GM23338 (cell line): ENCODE measurements at regions not wholly inside any gene's neighbourhood (a gene's known extent, or its start where the extent isn't known, plus 50 kb on each side); places are given as distances from the start of the nearest gene placed in this dataset.
A peak's percentile ranks its signal among the peaks of the same experiment; 100 is the strongest.

Source experiments
- ATAC-seq: fragments of 200-7000 bp; cut with Tn5 transposase; 3 replicates; pipeline ENCODE4 v1.9.1; 2020
- DNase-seq: peaks from one replicate; pipeline ENCODE4 v3.0.0-alpha.2; 2015; ENCODE audit warnings: low spot score
- H2AFZ ChIP-seq: fragments of 200-600 bp; sonication (generic); 2 replicates; pipeline ENCODE4 v1.8.0; 2016; ENCODE audit warnings: antibody characterized with exemption, mild to moderate bottlenecking, moderate library complexity
- H3F3A ChIP-seq: fragments of 200-600 bp; sonication (generic); replicated peaks from 2 replicates; pipeline ENCODE4 v1.8.0; 2017; ENCODE audit warnings: antibody characterized with exemption, mixed run types, low read depth
- H3K27ac ChIP-seq: fragments of 200-600 bp; sonication (generic); 2 replicates; pipeline ENCODE4 v1.6.1; 2016; ENCODE audit warnings: low read depth
- H3K27me3 ChIP-seq: fragments of 200-600 bp; sonication (generic); 2 replicates; pipeline ENCODE4 v1.8.0; 2016; ENCODE audit warnings: mild to moderate bottlenecking, mixed run types, moderate library complexity; ENCODE audit not compliant: insufficient read depth
- H3K36me3 ChIP-seq: fragments of 200-600 bp; sonication (generic); 2 replicates; pipeline ENCODE4 v1.8.0; 2016; ENCODE audit warnings: mild to moderate bottlenecking; ENCODE audit not compliant: insufficient read depth
- H3K4me1 ChIP-seq: fragments of 200-600 bp; sonication (generic); 2 replicates; pipeline ENCODE4 v1.8.0; 2016; ENCODE audit warnings: mild to moderate bottlenecking, moderate library complexity; ENCODE audit not compliant: insufficient read depth
- H3K4me2 ChIP-seq: fragments of 200-600 bp; sonication (generic); 2 replicates; pipeline ENCODE4 v1.7.1; 2017; ENCODE audit warnings: mixed run types
- H3K4me3 ChIP-seq: fragments of 200-600 bp; sonication (generic); 2 replicates; pipeline ENCODE4 v1.6.1; 2016; ENCODE audit warnings: mixed run types
- H3K79me2 ChIP-seq: fragments of 200-600 bp; sonication (generic); replicated peaks from 2 replicates; pipeline ENCODE4 v1.8.0; 2017; ENCODE audit warnings: mild to moderate bottlenecking; ENCODE audit not compliant: insufficient read depth
- H3K9me2 ChIP-seq: fragments of 200-600 bp; sonication (generic); 2 replicates; pipeline ENCODE4 v1.8.0; 2017; ENCODE audit not compliant: insufficient read depth
- H4K20me1 ChIP-seq: fragments of 200-600 bp; sonication (generic); replicated peaks from 2 replicates; pipeline ENCODE4 v1.8.0; 2017; ENCODE audit warnings: mild to moderate bottlenecking; ENCODE audit not compliant: insufficient read depth
- H3K27ac Mint-ChIP-seq: 2 replicates; pipeline ENCODE4 v1.8.0; 2020; ENCODE audit warnings: inconsistent platforms, mild to moderate bottlenecking, moderate library complexity, mixed read lengths
- H3K27me3 Mint-ChIP-seq: 3 replicates; pipeline ENCODE4 v1.8.0; 2022; ENCODE audit warnings: low read depth, mild to moderate bottlenecking, moderate library complexity, mixed read lengths, inconsistent platforms; ENCODE audit not compliant: insufficient read depth, poor library complexity
- H3K36me3 Mint-ChIP-seq: 3 replicates; pipeline ENCODE4 v1.8.0; 2021; ENCODE audit warnings: low read depth, mild to moderate bottlenecking, inconsistent platforms, moderate library complexity, mixed read lengths
- H3K4me1 Mint-ChIP-seq: 3 replicates; pipeline ENCODE4 v1.8.0; 2020; ENCODE audit warnings: mild to moderate bottlenecking, inconsistent platforms, mixed read lengths
- H3K4me3 Mint-ChIP-seq: 3 replicates; pipeline ENCODE4 v1.8.0; 2021; ENCODE audit warnings: moderate library complexity, mild to moderate bottlenecking, inconsistent platforms, mixed read lengths
- H3K9me3 Mint-ChIP-seq: 3 replicates; pipeline ENCODE4 v1.8.0; 2020; ENCODE audit warnings: moderate library complexity, mild to moderate bottlenecking, inconsistent platforms, mixed read lengths
- CREB1 ChIP-seq: fragments of 250-450 bp; sonication (Bioruptor Pico); IDR thresholded peaks from 2 replicates; pipeline ENCODE4 v1.5.0; 2020; ENCODE audit warnings: low read depth, mild to moderate bottlenecking, moderate library complexity
- EZH2 ChIP-seq: fragments of 200-600 bp; sonication (generic); IDR thresholded peaks from one replicate; pipeline ENCODE4 v1.8.0; 2017; ENCODE audit warnings: antibody characterized with exemption, mild to moderate bottlenecking, low read depth; ENCODE audit not compliant: unreplicated experiment
- EZH2phosphoT487 ChIP-seq: fragments of 200-600 bp; sonication (generic); IDR thresholded peaks from one replicate; pipeline ENCODE4 v1.8.1; 2018; ENCODE audit warnings: antibody characterized with exemption; ENCODE audit not compliant: unreplicated experiment
- JUNB ChIP-seq: IDR thresholded peaks from one replicate; pipeline ENCODE4 v1.6.1; 2016; ENCODE audit warnings: antibody characterized with exemption; ENCODE audit not compliant: unreplicated experiment
- NANOG ChIP-seq: IDR thresholded peaks from 2 replicates; pipeline ENCODE4 v1.6.1; 2016; ENCODE audit warnings: antibody characterized with exemption, borderline replicate concordance
- POLR2AphosphoS5 ChIP-seq: IDR thresholded peaks from 2 replicates; pipeline ENCODE4 v1.6.1; 2016; ENCODE audit warnings: antibody characterized with exemption, low read depth
- STAT1 ChIP-seq: IDR thresholded peaks from one replicate; pipeline ENCODE4 v1.6.1; 2016; ENCODE audit warnings: antibody characterized with exemption; ENCODE audit not compliant: unreplicated experiment
- ZNF114 ChIP-seq: fragments of 250-450 bp; sonication (Bioruptor Pico); IDR thresholded peaks from 2 replicates; pipeline ENCODE4 v1.5.0; 2020; ENCODE audit warnings: mild to moderate bottlenecking, moderate library complexity
- ZNF331 ChIP-seq: fragments of 250-450 bp; sonication (Bioruptor Pico); IDR thresholded peaks from 2 replicates; pipeline ENCODE4 v1.5.0; 2020; ENCODE audit warnings: low read depth, mild to moderate bottlenecking, moderate library complexity
- TF ChIP-seq, protein P1 (sequence below), 2 experiments: fragments of 200-600 bp in 1 of 2; sonication (generic) in 1 of 2; conservative IDR thresholded peaks; 2 replicates each; pipeline versions ENCODE4 v1.5.1 to v1.6.1; 2016 to 2017; ENCODE audit warnings: antibody characterized with exemption in 2 of 2, low read depth in 2 of 2, mild to moderate bottlenecking in 2 of 2, moderate library complexity in 1 of 2
- TF ChIP-seq, protein P2 (sequence below): IDR thresholded peaks from 2 replicates; pipeline ENCODE4 v1.6.1; 2016; ENCODE audit warnings: antibody characterized with exemption
- TF ChIP-seq, protein P3 (sequence below): IDR thresholded peaks from one replicate; pipeline ENCODE4 v1.6.1; 2018; ENCODE audit warnings: antibody characterized with exemption; ENCODE audit not compliant: unreplicated experiment
- TF ChIP-seq, protein P4 (sequence below): fragments of 250-450 bp; sonication (Bioruptor Pico); IDR thresholded peaks from 2 replicates; pipeline ENCODE4 v1.5.0; 2020; ENCODE audit warnings: mild to moderate bottlenecking, moderate library complexity

DNA sequence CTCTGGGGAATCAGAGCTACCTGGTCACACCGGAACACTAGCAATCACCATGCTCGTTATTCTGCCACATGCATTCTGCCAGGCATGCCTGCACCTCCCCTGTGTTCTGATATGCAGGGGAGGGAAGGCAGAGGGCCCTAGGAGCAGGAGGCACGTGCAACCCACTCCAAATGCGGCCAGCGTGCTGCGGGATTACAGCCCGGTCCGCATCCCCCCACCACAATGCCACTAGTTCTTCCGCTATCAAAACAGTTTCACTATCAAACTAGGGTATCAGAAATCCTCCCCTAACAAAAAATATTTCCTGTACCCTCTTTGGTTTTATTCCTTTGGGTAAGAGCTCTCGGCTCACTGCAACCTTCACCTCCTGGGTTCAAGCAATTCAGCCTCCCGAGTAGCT lies 223.2 kb upstream of the IGF1R start (continued):
- TF ChIP-seq, protein P1, sequence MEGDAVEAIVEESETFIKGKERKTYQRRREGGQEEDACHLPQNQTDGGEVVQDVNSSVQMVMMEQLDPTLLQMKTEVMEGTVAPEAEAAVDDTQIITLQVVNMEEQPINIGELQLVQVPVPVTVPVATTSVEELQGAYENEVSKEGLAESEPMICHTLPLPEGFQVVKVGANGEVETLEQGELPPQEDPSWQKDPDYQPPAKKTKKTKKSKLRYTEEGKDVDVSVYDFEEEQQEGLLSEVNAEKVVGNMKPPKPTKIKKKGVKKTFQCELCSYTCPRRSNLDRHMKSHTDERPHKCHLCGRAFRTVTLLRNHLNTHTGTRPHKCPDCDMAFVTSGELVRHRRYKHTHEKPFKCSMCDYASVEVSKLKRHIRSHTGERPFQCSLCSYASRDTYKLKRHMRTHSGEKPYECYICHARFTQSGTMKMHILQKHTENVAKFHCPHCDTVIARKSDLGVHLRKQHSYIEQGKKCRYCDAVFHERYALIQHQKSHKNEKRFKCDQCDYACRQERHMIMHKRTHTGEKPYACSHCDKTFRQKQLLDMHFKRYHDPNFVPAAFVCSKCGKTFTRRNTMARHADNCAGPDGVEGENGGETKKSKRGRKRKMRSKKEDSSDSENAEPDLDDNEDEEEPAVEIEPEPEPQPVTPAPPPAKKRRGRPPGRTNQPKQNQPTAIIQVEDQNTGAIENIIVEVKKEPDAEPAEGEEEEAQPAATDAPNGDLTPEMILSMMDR (conservative IDR thresholded peaks at IDR 0.05; ENCODE audit: low read depth in 2 of 2): no peak
- TF ChIP-seq NANOG (no peak), STAT1 (no peak), JUNB (no peak), ZNF331 (no peak), EZH2 (no peak), EZH2phosphoT487 (no peak), POLR2AphosphoS5 (no peak)
- TF ChIP-seq, protein P2, sequence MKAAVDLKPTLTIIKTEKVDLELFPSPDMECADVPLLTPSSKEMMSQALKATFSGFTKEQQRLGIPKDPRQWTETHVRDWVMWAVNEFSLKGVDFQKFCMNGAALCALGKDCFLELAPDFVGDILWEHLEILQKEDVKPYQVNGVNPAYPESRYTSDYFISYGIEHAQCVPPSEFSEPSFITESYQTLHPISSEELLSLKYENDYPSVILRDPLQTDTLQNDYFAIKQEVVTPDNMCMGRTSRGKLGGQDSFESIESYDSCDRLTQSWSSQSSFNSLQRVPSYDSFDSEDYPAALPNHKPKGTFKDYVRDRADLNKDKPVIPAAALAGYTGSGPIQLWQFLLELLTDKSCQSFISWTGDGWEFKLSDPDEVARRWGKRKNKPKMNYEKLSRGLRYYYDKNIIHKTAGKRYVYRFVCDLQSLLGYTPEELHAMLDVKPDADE: no peak
- TF ChIP-seq, protein P3, sequence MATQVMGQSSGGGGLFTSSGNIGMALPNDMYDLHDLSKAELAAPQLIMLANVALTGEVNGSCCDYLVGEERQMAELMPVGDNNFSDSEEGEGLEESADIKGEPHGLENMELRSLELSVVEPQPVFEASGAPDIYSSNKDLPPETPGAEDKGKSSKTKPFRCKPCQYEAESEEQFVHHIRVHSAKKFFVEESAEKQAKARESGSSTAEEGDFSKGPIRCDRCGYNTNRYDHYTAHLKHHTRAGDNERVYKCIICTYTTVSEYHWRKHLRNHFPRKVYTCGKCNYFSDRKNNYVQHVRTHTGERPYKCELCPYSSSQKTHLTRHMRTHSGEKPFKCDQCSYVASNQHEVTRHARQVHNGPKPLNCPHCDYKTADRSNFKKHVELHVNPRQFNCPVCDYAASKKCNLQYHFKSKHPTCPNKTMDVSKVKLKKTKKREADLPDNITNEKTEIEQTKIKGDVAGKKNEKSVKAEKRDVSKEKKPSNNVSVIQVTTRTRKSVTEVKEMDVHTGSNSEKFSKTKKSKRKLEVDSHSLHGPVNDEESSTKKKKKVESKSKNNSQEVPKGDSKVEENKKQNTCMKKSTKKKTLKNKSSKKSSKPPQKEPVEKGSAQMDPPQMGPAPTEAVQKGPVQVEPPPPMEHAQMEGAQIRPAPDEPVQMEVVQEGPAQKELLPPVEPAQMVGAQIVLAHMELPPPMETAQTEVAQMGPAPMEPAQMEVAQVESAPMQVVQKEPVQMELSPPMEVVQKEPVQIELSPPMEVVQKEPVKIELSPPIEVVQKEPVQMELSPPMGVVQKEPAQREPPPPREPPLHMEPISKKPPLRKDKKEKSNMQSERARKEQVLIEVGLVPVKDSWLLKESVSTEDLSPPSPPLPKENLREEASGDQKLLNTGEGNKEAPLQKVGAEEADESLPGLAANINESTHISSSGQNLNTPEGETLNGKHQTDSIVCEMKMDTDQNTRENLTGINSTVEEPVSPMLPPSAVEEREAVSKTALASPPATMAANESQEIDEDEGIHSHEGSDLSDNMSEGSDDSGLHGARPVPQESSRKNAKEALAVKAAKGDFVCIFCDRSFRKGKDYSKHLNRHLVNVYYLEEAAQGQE: no peak

DNA sequence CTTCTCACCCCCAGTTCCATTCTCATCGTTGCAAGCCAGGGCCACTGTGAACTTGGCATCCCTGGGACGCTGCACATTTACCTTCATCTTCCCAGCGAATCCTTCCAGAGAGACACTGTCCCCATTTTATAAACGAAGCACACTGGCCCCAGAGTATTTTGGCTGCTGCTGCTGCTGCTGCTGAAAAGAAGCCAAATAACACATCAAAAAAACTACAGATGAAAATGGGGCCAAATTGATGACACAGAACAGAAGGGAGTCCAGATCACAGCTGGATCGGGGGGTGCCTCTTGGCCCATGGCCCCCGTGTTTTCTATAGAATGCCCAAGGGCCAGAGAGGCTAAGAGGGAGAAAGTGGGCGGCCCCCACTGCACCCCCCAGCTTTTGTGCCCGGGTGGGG lies 221.0 kb upstream of the IGF1R start:
- H3K9me2 ChIP-seq: no peaks in the 10 kb centered on the region
- H3K36me3 Mint-ChIP-seq: peaks cover 6% of the 10 kb centered on the region; the same call in 1 of the 3 replicates
- ATAC-seq: no peak
- no peak for DNase-seq
- H4K20me1 ChIP-seq: no peaks in the 10 kb centered on the region
- H3K4me3 Mint-ChIP-seq: peak overlapping the region; percentile 64; the same call in 1 of the 3 replicates
- H3K4me3 ChIP-seq: no peak overlapping the region
- H3K36me3 ChIP-seq: no peaks in the 10 kb centered on the region
- H3K27me3 ChIP-seq: peaks cover 40% of the 10 kb centered on the region
- no peak overlapping the region for H3K27ac Mint-ChIP-seq
- 0 out of 2 replicates have a peak, but pooled peaks cover 2% of the 10 kb centered on the region for H3K4me1 ChIP-seq
- H3K4me1 Mint-ChIP-seq: no peaks in the 10 kb centered on the region
- H3K27me3 Mint-ChIP-seq: peaks cover 43% of the 10 kb centered on the region
- no peak overlapping the region for H2AFZ ChIP-seq
- H3K9me3 Mint-ChIP-seq: peaks cover 19% of the 10 kb centered on the region
- no peak overlapping the region for H3K27ac ChIP-seq
- no peaks in the 10 kb centered on the region for H3F3A ChIP-seq
- H3K4me2 ChIP-seq: no peak overlapping the region
- H3K79me2 ChIP-seq: no peaks in the 10 kb centered on the region
- TF ChIP-seq ZNF114 (CRISPR knock-in tag): no peak
- no peak for TF ChIP-seq CREB1 (CRISPR knock-in tag)
- TF ChIP-seq STAT1: no peak
- TF ChIP-seq, protein P2: no peak
- TF ChIP-seq, protein P4, sequence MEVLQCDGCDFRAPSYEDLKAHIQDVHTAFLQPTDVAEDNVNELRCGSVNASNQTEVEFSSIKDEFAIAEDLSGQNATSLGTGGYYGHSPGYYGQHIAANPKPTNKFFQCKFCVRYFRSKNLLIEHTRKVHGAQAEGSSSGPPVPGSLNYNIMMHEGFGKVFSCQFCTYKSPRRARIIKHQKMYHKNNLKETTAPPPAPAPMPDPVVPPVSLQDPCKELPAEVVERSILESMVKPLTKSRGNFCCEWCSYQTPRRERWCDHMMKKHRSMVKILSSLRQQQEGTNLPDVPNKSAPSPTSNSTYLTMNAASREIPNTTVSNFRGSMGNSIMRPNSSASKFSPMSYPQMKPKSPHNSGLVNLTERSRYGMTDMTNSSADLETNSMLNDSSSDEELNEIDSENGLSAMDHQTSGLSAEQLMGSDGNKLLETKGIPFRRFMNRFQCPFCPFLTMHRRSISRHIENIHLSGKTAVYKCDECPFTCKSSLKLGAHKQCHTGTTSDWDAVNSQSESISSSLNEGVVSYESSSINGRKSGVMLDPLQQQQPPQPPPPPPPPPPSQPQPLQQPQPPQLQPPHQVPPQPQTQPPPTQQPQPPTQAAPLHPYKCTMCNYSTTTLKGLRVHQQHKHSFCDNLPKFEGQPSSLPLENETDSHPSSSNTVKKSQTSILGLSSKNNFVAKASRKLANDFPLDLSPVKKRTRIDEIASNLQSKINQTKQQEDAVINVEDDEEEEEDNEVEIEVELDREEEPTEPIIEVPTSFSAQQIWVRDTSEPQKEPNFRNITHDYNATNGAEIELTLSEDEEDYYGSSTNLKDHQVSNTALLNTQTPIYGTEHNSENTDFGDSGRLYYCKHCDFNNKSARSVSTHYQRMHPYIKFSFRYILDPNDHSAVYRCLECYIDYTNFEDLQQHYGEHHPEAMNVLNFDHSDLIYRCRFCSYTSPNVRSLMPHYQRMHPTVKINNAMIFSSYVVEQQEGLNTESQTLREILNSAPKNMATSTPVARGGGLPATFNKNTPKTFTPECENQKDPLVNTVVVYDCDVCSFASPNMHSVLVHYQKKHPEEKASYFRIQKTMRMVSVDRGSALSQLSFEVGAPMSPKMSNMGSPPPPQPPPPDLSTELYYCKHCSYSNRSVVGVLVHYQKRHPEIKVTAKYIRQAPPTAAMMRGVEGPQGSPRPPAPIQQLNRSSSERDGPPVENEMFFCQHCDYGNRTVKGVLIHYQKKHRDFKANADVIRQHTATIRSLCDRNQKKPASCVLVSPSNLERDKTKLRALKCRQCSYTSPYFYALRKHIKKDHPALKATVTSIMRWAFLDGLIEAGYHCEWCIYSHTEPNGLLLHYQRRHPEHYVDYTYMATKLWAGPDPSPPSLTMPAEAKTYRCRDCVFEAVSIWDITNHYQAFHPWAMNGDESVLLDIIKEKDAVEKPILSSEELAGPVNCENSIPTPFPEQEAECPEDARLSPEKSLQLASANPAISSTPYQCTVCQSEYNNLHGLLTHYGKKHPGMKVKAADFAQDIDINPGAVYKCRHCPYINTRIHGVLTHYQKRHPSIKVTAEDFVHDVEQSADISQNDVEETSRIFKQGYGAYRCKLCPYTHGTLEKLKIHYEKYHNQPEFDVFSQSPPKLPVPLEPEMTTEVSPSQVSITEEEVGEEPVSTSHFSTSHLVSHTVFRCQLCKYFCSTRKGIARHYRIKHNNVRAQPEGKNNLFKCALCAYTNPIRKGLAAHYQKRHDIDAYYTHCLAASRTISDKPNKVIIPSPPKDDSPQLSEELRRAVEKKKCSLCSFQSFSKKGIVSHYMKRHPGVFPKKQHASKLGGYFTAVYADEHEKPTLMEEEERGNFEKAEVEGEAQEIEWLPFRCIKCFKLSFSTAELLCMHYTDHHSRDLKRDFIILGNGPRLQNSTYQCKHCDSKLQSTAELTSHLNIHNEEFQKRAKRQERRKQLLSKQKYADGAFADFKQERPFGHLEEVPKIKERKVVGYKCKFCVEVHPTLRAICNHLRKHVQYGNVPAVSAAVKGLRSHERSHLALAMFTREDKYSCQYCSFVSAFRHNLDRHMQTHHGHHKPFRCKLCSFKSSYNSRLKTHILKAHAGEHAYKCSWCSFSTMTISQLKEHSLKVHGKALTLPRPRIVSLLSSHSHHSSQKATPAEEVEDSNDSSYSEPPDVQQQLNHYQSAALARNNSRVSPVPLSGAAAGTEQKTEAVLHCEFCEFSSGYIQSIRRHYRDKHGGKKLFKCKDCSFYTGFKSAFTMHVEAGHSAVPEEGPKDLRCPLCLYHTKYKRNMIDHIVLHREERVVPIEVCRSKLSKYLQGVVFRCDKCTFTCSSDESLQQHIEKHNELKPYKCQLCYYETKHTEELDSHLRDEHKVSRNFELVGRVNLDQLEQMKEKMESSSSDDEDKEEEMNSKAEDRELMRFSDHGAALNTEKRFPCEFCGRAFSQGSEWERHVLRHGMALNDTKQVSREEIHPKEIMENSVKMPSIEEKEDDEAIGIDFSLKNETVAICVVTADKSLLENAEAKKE (CRISPR knock-in tag): no peak
